ENCODE measurements at regions not wholly inside any gene's neighbourhood (a gene's known extent, or its start where the extent isn't known, plus 50 kb on each side); places are given as distances from the start of the nearest gene placed in this dataset.
A peak's percentile ranks its signal among the peaks of the same experiment; 100 is the strongest.

DNA sequence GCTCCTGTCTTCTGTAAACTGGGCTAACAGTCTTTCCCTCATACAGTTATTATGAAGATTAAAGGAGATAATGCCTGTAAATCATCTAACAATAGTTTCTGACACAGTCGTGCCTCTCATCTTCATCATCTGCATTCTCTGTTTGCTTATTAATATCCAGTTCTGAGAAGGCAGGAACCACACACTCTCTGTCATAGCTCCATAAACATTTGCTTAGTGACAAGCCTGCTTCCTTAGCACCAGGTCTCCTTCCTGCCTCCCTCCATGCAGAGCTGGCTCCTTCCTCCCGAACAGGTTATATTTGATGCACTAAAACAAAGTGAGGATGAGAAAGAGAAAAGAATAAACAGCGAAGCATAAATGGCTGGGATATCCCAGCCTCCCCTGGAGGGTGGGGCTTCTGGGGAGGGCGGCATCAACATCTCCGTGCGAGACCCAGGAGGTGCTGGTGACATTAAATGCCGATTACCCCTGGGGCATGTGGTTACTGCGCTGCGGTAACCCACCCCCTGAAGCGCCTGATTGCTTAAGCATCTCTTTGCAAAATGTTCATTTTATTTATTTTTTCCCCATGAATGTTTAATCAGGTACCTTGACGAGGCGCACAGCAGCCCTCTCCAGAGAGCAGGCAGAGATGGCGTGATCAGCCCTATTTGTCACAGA lies 404.9 kb downstream of the NXPE2 start (continued):
- TF ChIP-seq, protein P1, sequence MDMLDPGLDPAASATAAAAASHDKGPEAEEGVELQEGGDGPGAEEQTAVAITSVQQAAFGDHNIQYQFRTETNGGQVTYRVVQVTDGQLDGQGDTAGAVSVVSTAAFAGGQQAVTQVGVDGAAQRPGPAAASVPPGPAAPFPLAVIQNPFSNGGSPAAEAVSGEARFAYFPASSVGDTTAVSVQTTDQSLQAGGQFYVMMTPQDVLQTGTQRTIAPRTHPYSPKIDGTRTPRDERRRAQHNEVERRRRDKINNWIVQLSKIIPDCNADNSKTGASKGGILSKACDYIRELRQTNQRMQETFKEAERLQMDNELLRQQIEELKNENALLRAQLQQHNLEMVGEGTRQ (IDR thresholded peaks at IDR 0.05; ENCODE audit: borderline replicate concordance, low read depth, low read length): no peak

DNA sequence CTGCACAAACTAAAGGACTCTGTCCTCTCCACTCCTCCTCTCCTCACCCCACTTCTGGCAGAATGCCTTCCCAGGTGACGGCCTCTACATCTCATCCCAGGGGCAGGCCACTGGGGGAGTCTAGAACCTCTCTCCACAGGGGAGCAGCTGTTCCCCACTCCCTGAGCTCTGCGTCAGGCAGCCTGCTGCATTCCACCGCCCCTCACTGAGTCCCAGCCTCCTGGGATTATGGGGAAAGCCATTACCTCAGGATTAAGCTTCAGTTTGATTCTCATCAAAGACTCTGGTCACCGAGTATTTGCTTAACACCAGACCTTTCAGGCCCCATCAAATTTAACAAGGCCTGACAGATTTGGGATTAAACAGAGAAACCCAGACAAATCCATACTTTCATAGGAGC lies 405.9 kb downstream of the NXPE2 start:
- H3K27me3 ChIP-seq (ENCODE audit: insufficient read depth): no peaks in the 10 kb centered on the region
- no peak overlapping the region for H3K4me3 ChIP-seq (ENCODE audit: low read depth in 2 of 2, low read length in 1 of 2)
- H3K4me2 ChIP-seq: no peak overlapping the region
- H4K20me1 ChIP-seq (ENCODE audit: insufficient read depth): no peaks in the 10 kb centered on the region
- no peak overlapping the region for H2AFZ ChIP-seq (ENCODE audit: low read depth)
- POLR2A ChIA-PET: no interaction called here
- no peak overlapping the region for H3K9ac ChIP-seq
- DNase-seq: no peak
- TF ChIP-seq POLR2AphosphoS5 (IDR thresholded peaks at IDR 0.05; ENCODE audit: low read depth, low read length): no peak
- no peak for TF ChIP-seq FOXM1 (IDR thresholded peaks at IDR 0.05; ENCODE audit: low read depth)
- TF ChIP-seq, protein P2, sequence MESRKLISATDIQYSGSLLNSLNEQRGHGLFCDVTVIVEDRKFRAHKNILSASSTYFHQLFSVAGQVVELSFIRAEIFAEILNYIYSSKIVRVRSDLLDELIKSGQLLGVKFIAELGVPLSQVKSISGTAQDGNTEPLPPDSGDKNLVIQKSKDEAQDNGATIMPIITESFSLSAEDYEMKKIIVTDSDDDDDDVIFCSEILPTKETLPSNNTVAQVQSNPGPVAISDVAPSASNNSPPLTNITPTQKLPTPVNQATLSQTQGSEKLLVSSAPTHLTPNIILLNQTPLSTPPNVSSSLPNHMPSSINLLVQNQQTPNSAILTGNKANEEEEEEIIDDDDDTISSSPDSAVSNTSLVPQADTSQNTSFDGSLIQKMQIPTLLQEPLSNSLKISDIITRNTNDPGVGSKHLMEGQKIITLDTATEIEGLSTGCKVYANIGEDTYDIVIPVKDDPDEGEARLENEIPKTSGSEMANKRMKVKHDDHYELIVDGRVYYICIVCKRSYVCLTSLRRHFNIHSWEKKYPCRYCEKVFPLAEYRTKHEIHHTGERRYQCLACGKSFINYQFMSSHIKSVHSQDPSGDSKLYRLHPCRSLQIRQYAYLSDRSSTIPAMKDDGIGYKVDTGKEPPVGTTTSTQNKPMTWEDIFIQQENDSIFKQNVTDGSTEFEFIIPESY (IDR thresholded peaks at IDR 0.05; ENCODE audit: borderline replicate concordance, low read depth): no peak
- TF ChIP-seq GATA2 (CRISPR knock-in tag; IDR thresholded peaks at IDR 0.05): no peak
- TF ChIP-seq EZH2phosphoT487 (IDR thresholded peaks at IDR 0.05; ENCODE audit: borderline replicate concordance, low read depth): no peak
- CTCF ChIA-PET: interaction anchor here (1.2 kb wide), 1 partner anchor 9 kb away, joined by 3 read pairs; no protein-coding TSS in a partner anchor
- H3K9me3 ChIP-seq: no peaks in the 10 kb centered on the region
- H3K79me2 ChIP-seq (ENCODE audit: insufficient read depth): no peaks in the 10 kb centered on the region
- H3K27ac ChIP-seq (ENCODE audit: low read depth in 2 of 2, low read length in 1 of 2): no peak overlapping the region
- no peaks in the 10 kb centered on the region for H3K36me3 ChIP-seq (replicated peaks in 1 of 2; ENCODE audit: control insufficient read depth in 1 of 2, insufficient read depth in 2 of 2, low read length in 1 of 2)
- peaks cover 0 to 26% of the 10 kb centered on the region in 2 experiments; a peak in 2 of 4 replicates for H3K4me1 ChIP-seq (ENCODE audit: control insufficient read depth in 1 of 2, insufficient read depth in 2 of 2, low read depth in 1 of 2, low read length in 1 of 2)
- WGBS (ENCODE audit: low lambda C conversion rate): 44% methylated on average over 3 of the region's 4 CpGs
- no peaks in the 10 kb centered on the region for H3F3A ChIP-seq (replicated peaks; ENCODE audit: insufficient read depth)
- no peaks in the 10 kb centered on the region for H3K9me2 ChIP-seq

DNA sequence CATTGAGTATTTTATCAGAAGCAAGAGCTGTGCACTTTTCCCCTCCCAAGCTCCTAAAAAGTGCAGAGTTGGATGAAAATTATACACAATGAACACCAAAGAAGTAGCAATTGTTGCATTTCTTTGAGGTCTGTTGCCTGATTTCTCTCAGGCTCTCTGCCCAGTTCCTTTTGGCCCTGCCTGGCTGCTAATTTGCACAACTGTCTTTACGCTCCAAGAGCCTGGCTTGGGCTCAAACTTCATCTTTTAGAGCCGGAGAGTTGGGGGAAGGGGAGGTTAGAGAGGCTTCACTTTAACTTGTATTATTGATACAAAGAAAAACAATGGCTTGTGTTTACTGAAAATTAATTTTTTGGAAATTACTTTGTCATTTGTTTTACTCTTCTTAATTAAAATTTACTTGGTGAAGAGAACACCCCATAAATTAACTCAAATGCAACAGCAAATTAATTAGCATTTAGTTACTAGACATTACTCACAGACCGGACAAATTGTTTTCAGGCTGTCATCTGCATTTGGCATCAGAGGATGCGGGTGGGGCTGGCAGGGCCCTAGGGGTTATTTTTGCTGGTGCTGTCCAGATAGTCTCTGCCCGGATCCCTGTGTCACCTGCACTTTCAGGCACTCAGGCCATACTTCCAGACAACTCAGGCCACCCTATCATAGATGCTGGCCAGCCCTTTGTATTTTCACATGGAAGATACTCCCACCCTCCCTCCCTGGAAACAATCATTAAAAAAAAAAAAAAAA lies 407.3 kb downstream of the NXPE2 start:
- Histone ChIP-seq H4K20me1 (ENCODE audit: insufficient read depth) (no peaks in the 10 kb centered on the region), H3K4me1 (ENCODE audit: control insufficient read depth in 1 of 2, insufficient read depth in 2 of 2, low read depth in 1 of 2, low read length in 1 of 2) (peaks cover 0 to 23% of the 10 kb centered on the region in 2 experiments; a peak in 2 of 4 replicates), H3K36me3 (replicated peaks in 1 of 2; ENCODE audit: control insufficient read depth in 1 of 2, insufficient read depth in 2 of 2, low read length in 1 of 2) (no peaks in the 10 kb centered on the region), H3K4me3 (ENCODE audit: low read depth in 2 of 2, low read length in 1 of 2) (no peak overlapping the region), H3K27me3 (ENCODE audit: insufficient read depth) (no peaks in the 10 kb centered on the region), H2AFZ (ENCODE audit: low read depth) (no peak overlapping the region), H3K79me2 (ENCODE audit: insufficient read depth) (no peaks in the 10 kb centered on the region), H3K27ac (ENCODE audit: low read depth in 2 of 2, low read length in 1 of 2) (peak overlapping the region in 1 of 2 experiments; percentile 73; a peak in 2 of 4 replicates), H3K9ac (no peak overlapping the region), H3K9me2 (no peaks in the 10 kb centered on the region), H3K9me3 (no peaks in the 10 kb centered on the region), H3F3A (replicated peaks; ENCODE audit: insufficient read depth) (no peaks in the 10 kb centered on the region), H3K4me2 (no peak overlapping the region)
- CTCF ChIA-PET: interaction anchor here (1.2 kb wide), 1 partner anchor 11 kb away, joined by 3 read pairs; no protein-coding TSS in a partner anchor
- POLR2A ChIA-PET: no interaction called here
- TF ChIP-seq GATA2 (CRISPR knock-in tag; IDR thresholded peaks at IDR 0.05) (peak; percentile 26; the same call in 1 of the 2 replicates), EP300 (IDR thresholded peaks at IDR 0.05; ENCODE audit: borderline replicate concordance in 1 of 2, low read depth in 1 of 2, low read length in 1 of 2) (peak in 1 of 2 experiments; percentile 52; a peak in 1 of 4 replicates), MXI1 (IDR thresholded peaks at IDR 0.05; ENCODE audit: low read depth, low read length) (0 out of 2 replicates have a peak, but pooled peaks have one; percentile 20), MEF2A (IDR thresholded peaks at IDR 0.05; ENCODE audit: borderline replicate concordance, low read depth) (no peak), RAD21 (IDR thresholded peaks at IDR 0.05; ENCODE audit: low read length) (0 out of 2 replicates have a peak, but pooled peaks have one; percentile 8)
- TF ChIP-seq, protein P3, sequence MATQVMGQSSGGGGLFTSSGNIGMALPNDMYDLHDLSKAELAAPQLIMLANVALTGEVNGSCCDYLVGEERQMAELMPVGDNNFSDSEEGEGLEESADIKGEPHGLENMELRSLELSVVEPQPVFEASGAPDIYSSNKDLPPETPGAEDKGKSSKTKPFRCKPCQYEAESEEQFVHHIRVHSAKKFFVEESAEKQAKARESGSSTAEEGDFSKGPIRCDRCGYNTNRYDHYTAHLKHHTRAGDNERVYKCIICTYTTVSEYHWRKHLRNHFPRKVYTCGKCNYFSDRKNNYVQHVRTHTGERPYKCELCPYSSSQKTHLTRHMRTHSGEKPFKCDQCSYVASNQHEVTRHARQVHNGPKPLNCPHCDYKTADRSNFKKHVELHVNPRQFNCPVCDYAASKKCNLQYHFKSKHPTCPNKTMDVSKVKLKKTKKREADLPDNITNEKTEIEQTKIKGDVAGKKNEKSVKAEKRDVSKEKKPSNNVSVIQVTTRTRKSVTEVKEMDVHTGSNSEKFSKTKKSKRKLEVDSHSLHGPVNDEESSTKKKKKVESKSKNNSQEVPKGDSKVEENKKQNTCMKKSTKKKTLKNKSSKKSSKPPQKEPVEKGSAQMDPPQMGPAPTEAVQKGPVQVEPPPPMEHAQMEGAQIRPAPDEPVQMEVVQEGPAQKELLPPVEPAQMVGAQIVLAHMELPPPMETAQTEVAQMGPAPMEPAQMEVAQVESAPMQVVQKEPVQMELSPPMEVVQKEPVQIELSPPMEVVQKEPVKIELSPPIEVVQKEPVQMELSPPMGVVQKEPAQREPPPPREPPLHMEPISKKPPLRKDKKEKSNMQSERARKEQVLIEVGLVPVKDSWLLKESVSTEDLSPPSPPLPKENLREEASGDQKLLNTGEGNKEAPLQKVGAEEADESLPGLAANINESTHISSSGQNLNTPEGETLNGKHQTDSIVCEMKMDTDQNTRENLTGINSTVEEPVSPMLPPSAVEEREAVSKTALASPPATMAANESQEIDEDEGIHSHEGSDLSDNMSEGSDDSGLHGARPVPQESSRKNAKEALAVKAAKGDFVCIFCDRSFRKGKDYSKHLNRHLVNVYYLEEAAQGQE (IDR thresholded peaks at IDR 0.05; ENCODE audit: low read depth, low read length): no peak
- TF ChIP-seq, protein P4, sequence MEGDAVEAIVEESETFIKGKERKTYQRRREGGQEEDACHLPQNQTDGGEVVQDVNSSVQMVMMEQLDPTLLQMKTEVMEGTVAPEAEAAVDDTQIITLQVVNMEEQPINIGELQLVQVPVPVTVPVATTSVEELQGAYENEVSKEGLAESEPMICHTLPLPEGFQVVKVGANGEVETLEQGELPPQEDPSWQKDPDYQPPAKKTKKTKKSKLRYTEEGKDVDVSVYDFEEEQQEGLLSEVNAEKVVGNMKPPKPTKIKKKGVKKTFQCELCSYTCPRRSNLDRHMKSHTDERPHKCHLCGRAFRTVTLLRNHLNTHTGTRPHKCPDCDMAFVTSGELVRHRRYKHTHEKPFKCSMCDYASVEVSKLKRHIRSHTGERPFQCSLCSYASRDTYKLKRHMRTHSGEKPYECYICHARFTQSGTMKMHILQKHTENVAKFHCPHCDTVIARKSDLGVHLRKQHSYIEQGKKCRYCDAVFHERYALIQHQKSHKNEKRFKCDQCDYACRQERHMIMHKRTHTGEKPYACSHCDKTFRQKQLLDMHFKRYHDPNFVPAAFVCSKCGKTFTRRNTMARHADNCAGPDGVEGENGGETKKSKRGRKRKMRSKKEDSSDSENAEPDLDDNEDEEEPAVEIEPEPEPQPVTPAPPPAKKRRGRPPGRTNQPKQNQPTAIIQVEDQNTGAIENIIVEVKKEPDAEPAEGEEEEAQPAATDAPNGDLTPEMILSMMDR (IDR thresholded peaks at IDR 0.05): no peak
- DNase-seq: peak; percentile 75
- WGBS (ENCODE audit: low lambda C conversion rate): 19% methylated on average over 5 of the region's 5 CpGs
